ENCODE measurements at regions not wholly inside any gene's neighbourhood (a gene's known extent, or its start where the extent isn't known, plus 50 kb on each side); places are given as distances from the start of the nearest gene placed in this dataset.

DNA sequence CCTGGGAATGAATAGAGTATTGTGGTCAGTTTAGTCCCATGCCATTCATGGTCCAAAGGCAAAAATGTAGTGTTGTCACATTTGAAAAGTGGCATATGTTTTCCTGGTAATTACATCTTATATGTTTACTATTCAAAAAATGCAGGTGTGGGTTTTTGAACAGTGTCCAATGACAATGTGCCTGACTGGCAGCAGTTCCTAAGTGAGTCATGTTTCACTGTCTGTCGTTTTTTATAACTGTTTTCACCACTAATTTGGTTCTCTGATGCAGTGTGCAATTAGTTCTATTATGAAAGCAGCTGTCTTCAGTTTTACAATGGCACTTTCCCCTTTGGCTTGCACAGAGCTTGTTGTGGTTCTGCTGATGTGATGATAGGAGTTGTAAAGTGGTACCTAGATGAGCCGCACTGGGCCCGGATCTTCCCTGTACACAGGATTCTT is 162.3 kb downstream of the SEM1 start:
- no peaks in the 10 kb centered on the region for H3K36me3 Mint-ChIP-seq (ENCODE audit: low read depth)
- DNase-seq (ENCODE audit: low spot score), result no peak
- no peak overlapping the region for H3K4me3 Mint-ChIP-seq (ENCODE audit: unreplicated experiment)
- TF ChIP-seq, protein P1, sequence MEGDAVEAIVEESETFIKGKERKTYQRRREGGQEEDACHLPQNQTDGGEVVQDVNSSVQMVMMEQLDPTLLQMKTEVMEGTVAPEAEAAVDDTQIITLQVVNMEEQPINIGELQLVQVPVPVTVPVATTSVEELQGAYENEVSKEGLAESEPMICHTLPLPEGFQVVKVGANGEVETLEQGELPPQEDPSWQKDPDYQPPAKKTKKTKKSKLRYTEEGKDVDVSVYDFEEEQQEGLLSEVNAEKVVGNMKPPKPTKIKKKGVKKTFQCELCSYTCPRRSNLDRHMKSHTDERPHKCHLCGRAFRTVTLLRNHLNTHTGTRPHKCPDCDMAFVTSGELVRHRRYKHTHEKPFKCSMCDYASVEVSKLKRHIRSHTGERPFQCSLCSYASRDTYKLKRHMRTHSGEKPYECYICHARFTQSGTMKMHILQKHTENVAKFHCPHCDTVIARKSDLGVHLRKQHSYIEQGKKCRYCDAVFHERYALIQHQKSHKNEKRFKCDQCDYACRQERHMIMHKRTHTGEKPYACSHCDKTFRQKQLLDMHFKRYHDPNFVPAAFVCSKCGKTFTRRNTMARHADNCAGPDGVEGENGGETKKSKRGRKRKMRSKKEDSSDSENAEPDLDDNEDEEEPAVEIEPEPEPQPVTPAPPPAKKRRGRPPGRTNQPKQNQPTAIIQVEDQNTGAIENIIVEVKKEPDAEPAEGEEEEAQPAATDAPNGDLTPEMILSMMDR (IDR thresholded peaks at IDR 0.05), result no peak
- no peak overlapping the region for H3K27ac Mint-ChIP-seq (ENCODE audit: unreplicated experiment)
- H3K4me1 Mint-ChIP-seq (ENCODE audit: low read depth), result peaks cover 24% of the 10 kb centered on the region
- H3K9me3 Mint-ChIP-seq (ENCODE audit: low read depth), result no peaks in the 10 kb centered on the region
- H3K27me3 Mint-ChIP-seq (ENCODE audit: low read depth), result peaks cover 2% of the 10 kb centered on the region

DNA sequence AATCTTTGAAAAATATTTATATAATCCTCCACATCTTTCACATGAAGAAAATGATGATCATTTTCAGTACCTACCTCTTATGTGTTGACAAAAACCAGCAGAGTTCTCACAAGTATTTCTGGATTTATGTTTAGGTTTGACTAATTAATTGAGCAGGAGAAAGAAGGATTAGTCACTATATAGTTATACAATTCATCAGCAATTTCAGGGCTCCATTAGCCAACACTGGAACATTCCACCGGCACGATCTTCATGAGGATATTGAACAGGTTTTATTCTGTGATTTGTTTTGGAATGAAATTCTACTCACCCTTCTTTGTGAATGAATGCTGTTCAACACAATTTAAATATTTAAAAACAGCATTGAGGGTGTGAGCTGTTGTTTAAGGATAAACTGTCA is 163.2 kb downstream of the SEM1 start:
- DNase-seq (ENCODE audit: low spot score), result no peak
- peaks cover 2% of the 10 kb centered on the region for H3K27me3 Mint-ChIP-seq (ENCODE audit: low read depth)
- H3K27ac Mint-ChIP-seq (ENCODE audit: unreplicated experiment), result no peak overlapping the region
- H3K4me3 Mint-ChIP-seq (ENCODE audit: unreplicated experiment), result no peak overlapping the region
- H3K4me1 Mint-ChIP-seq (ENCODE audit: low read depth), result peaks cover 24% of the 10 kb centered on the region
- no peaks in the 10 kb centered on the region for H3K36me3 Mint-ChIP-seq (ENCODE audit: low read depth)
- TF ChIP-seq, protein P1 (IDR thresholded peaks at IDR 0.05), result no peak
- no peaks in the 10 kb centered on the region for H3K9me3 Mint-ChIP-seq (ENCODE audit: low read depth)

DNA sequence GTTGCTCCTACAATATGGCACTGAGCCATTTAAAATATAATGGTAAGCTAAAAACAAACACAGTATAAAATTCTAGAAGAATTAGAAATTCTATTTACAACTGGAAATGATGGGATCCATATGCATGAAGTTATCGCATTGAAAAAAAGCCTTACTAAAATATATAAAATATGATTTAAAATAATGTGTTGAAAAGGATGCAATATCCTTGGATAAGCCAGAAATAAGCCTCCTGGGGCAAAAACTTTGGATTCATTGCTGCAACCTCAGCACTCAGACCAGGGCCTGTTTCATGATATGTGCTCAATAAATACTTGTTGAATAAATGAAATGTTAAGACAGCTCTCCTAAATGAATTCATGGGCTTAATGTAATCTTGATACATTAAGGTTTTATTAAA is 170.2 kb downstream of the SEM1 start:
- H3K36me3 Mint-ChIP-seq (ENCODE audit: low read depth), result no peaks in the 10 kb centered on the region
- DNase-seq (ENCODE audit: low spot score), result no peak
- TF ChIP-seq, protein P1 (IDR thresholded peaks at IDR 0.05), result no peak
- no peak overlapping the region for H3K4me3 Mint-ChIP-seq (ENCODE audit: unreplicated experiment)
- no peak overlapping the region for H3K27ac Mint-ChIP-seq (ENCODE audit: unreplicated experiment)
- peaks cover 8% of the 10 kb centered on the region for H3K9me3 Mint-ChIP-seq (ENCODE audit: low read depth)
- peaks cover 10% of the 10 kb centered on the region for H3K27me3 Mint-ChIP-seq (ENCODE audit: low read depth)
- H3K4me1 Mint-ChIP-seq (ENCODE audit: low read depth), result no peaks in the 10 kb centered on the region

DNA sequence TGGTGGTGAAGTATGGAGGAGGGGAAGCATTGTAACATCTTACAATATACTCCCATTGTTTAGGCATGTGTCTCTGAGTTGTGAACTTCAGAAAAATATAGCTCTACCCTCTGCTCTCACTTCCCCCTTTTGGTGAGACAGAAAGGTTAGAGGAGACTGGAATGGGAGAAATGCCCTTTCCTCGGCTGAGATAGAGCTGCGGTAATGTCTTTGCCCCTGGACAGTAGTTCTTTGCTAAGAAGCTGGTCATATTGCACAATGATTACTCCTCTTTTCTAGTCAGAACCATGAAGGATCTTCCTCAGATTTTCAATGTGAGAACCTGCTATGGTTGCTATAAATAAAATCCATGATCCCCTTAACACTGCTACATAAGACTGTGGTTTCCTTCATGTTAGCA is 171.0 kb downstream of the SEM1 start:
- Mint-ChIP-seq H3K4me3 (ENCODE audit: unreplicated experiment) (no peak overlapping the region), H3K9me3 (ENCODE audit: low read depth) (peaks cover 8% of the 10 kb centered on the region), H3K27ac (ENCODE audit: unreplicated experiment) (no peak overlapping the region), H3K4me1 (ENCODE audit: low read depth) (no peaks in the 10 kb centered on the region), H3K36me3 (ENCODE audit: low read depth) (no peaks in the 10 kb centered on the region), H3K27me3 (ENCODE audit: low read depth) (peaks cover 15% of the 10 kb centered on the region)
- no peak for DNase-seq (ENCODE audit: low spot score)
- TF ChIP-seq, protein P1 (IDR thresholded peaks at IDR 0.05), result no peak

DNA sequence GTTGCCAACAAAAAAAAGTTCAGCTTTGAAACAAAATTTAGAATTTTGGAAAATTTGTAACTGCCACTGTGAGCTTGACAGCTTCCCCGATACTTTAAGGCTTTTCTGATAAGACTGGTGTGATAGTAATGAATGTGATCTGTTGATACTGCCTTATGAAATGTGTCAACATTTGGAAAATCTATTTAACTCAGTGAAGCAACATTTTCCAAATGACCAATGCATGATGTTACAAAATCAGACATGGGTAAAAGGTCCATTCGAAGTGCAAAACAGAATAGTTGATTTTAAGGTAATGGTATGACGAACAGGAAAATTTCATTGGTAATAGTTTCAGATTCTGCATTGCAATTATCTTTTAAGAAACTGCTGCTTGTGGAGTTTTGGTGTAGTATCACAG is 175.4 kb downstream of the SEM1 start:
- H3K4me1 Mint-ChIP-seq (ENCODE audit: low read depth), result no peaks in the 10 kb centered on the region
- DNase-seq (ENCODE audit: low spot score), result no peak
- H3K27me3 Mint-ChIP-seq (ENCODE audit: low read depth), result peaks cover 21% of the 10 kb centered on the region
- no peaks in the 10 kb centered on the region for H3K36me3 Mint-ChIP-seq (ENCODE audit: low read depth)
- H3K4me3 Mint-ChIP-seq (ENCODE audit: unreplicated experiment), result no peak overlapping the region
- no peak overlapping the region for H3K27ac Mint-ChIP-seq (ENCODE audit: unreplicated experiment)
- H3K9me3 Mint-ChIP-seq (ENCODE audit: low read depth), result peaks cover 8% of the 10 kb centered on the region
- TF ChIP-seq, protein P1 (IDR thresholded peaks at IDR 0.05), result no peak
